ENCODE measurements at regions not wholly inside any gene's neighbourhood (a gene's known extent, or its start where the extent isn't known, plus 50 kb on each side); places are given as distances from the start of the nearest gene placed in this dataset.

- TF ChIP-seq POLR2AphosphoS5 (IDR thresholded peaks at IDR 0.05; ENCODE audit: low read depth, low read length) (no peak), TAF1 (IDR thresholded peaks at IDR 0.05; ENCODE audit: borderline replicate concordance, low read depth, low read length) (no peak), POLR2A (IDR thresholded peaks at IDR 0.05; ENCODE audit: low read depth, low read length) (no peak)
These were observed 609.7 kb upstream of the GOLIM4 start for GRCh38 chr3:168705412-168705811.
